GM23338 (cell line): ENCODE measurements at regions not wholly inside any gene's neighbourhood (a gene's known extent, or its start where the extent isn't known, plus 50 kb on each side); places are given as distances from the start of the nearest gene placed in this dataset.

Source experiments
- EZH2 ChIP-seq: fragments of 200-600 bp; sonication (generic); IDR thresholded peaks from one replicate; pipeline ENCODE4 v1.8.0; 2017; ENCODE audit warnings: antibody characterized with exemption, mild to moderate bottlenecking, low read depth; ENCODE audit not compliant: unreplicated experiment
- EZH2phosphoT487 ChIP-seq: fragments of 200-600 bp; sonication (generic); IDR thresholded peaks from one replicate; pipeline ENCODE4 v1.8.1; 2018; ENCODE audit warnings: antibody characterized with exemption; ENCODE audit not compliant: unreplicated experiment
- JUNB ChIP-seq: IDR thresholded peaks from one replicate; pipeline ENCODE4 v1.6.1; 2016; ENCODE audit warnings: antibody characterized with exemption; ENCODE audit not compliant: unreplicated experiment
- POLR2AphosphoS5 ChIP-seq: IDR thresholded peaks from 2 replicates; pipeline ENCODE4 v1.6.1; 2016; ENCODE audit warnings: antibody characterized with exemption, low read depth
- REST ChIP-seq: IDR thresholded peaks from one replicate; pipeline ENCODE4 v1.6.1; 2018; ENCODE audit warnings: antibody characterized with exemption; ENCODE audit not compliant: unreplicated experiment
- TF ChIP-seq, protein P1 (sequence below), 2 experiments: fragments of 200-600 bp in 1 of 2; sonication (generic) in 1 of 2; conservative IDR thresholded peaks; 2 replicates each; pipeline versions ENCODE4 v1.5.1 to v1.6.1; 2016 to 2017; ENCODE audit warnings: antibody characterized with exemption in 2 of 2, low read depth in 2 of 2, mild to moderate bottlenecking in 2 of 2, moderate library complexity in 1 of 2

GRCh38 chr5:158409507-158409906 is 550.6 kb upstream of the CLINT1 start:
- TF ChIP-seq, protein P1, sequence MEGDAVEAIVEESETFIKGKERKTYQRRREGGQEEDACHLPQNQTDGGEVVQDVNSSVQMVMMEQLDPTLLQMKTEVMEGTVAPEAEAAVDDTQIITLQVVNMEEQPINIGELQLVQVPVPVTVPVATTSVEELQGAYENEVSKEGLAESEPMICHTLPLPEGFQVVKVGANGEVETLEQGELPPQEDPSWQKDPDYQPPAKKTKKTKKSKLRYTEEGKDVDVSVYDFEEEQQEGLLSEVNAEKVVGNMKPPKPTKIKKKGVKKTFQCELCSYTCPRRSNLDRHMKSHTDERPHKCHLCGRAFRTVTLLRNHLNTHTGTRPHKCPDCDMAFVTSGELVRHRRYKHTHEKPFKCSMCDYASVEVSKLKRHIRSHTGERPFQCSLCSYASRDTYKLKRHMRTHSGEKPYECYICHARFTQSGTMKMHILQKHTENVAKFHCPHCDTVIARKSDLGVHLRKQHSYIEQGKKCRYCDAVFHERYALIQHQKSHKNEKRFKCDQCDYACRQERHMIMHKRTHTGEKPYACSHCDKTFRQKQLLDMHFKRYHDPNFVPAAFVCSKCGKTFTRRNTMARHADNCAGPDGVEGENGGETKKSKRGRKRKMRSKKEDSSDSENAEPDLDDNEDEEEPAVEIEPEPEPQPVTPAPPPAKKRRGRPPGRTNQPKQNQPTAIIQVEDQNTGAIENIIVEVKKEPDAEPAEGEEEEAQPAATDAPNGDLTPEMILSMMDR (conservative IDR thresholded peaks at IDR 0.05; ENCODE audit: low read depth in 2 of 2), result no peak
- TF ChIP-seq REST (no peak), EZH2 (no peak), JUNB (no peak), EZH2phosphoT487 (no peak), POLR2AphosphoS5 (no peak)
